ENCODE measurements at regions not wholly inside any gene's neighbourhood (a gene's known extent, or its start where the extent isn't known, plus 50 kb on each side); places are given as distances from the start of the nearest gene placed in this dataset.
"Not testable (repeated sequence)": the region's sequence is repeated elsewhere in the genome, so short reads cannot be mapped to it uniquely, and the experiment has no call there.

GRCh38 chr21:27908816-27909215 is 941.9 kb upstream of the ADAMTS5 start:
- H3K36me3 ChIP-seq (ENCODE audit: control insufficient read depth, insufficient read depth, low read length); DNase-seq (ENCODE audit: low read depth, low spot score); H3K4me3 ChIP-seq (ENCODE audit: low read depth in 2 of 2, low read length in 2 of 2); H3K27me3 ChIP-seq (ENCODE audit: control insufficient read depth, insufficient read depth, low read length); H3K4me1 ChIP-seq (ENCODE audit: control insufficient read depth, insufficient read depth, low read length); intact Hi-C loops (cut with micrococcal nuclease; ENCODE audit: unreplicated experiment); H3K27ac ChIP-seq (ENCODE audit: low read length); POLR2A ChIA-PET; H3K9me3 ChIP-seq (ENCODE audit: control insufficient read depth, insufficient read depth, low read depth, low read length); in situ Hi-C loops (cut with HindIII; ENCODE audit: low pct_unique_long_range_greater_than_20kb, low sequenced_read_pairs); CTCF ChIA-PET; ATAC-seq; BruUV-seq (replicated peaks): not testable (repeated sequence)

GRCh38 chr21:27902904-27903303 is 936.0 kb upstream of the ADAMTS5 start:
- in situ Hi-C loops (cut with HindIII; ENCODE audit: low pct_unique_long_range_greater_than_20kb, low sequenced_read_pairs); POLR2A ChIA-PET: not testable (repeated sequence)

GRCh38 chr21:27893619-27894018 is 926.7 kb upstream of the ADAMTS5 start:
- DNase-seq (ENCODE audit: low read depth, low spot score); ATAC-seq; H3K4me3 ChIP-seq (ENCODE audit: low read depth in 2 of 2, low read length in 2 of 2); CTCF ChIA-PET; in situ Hi-C loops (cut with HindIII; ENCODE audit: low pct_unique_long_range_greater_than_20kb, low sequenced_read_pairs); H3K36me3 ChIP-seq (ENCODE audit: control insufficient read depth, insufficient read depth, low read length); H3K27ac ChIP-seq (ENCODE audit: low read length); H3K4me1 ChIP-seq (ENCODE audit: control insufficient read depth, insufficient read depth, low read length); H3K9me3 ChIP-seq (ENCODE audit: control insufficient read depth, insufficient read depth, low read depth, low read length); intact Hi-C loops (cut with micrococcal nuclease; ENCODE audit: unreplicated experiment); H3K27me3 ChIP-seq (ENCODE audit: control insufficient read depth, insufficient read depth, low read length); POLR2A ChIA-PET; BruUV-seq (replicated peaks): not testable (repeated sequence)

More at GRCh38 chr21:27902904-27903303, 936.0 kb upstream of the ADAMTS5 start:
- H3K9me3 ChIP-seq (ENCODE audit: control insufficient read depth, insufficient read depth, low read depth, low read length); H3K27ac ChIP-seq (ENCODE audit: low read length); H3K4me1 ChIP-seq (ENCODE audit: control insufficient read depth, insufficient read depth, low read length); intact Hi-C loops (cut with micrococcal nuclease; ENCODE audit: unreplicated experiment); BruUV-seq (replicated peaks); H3K4me3 ChIP-seq (ENCODE audit: low read depth in 2 of 2, low read length in 2 of 2); H3K27me3 ChIP-seq (ENCODE audit: control insufficient read depth, insufficient read depth, low read length); DNase-seq (ENCODE audit: low read depth, low spot score); H3K36me3 ChIP-seq (ENCODE audit: control insufficient read depth, insufficient read depth, low read length); ATAC-seq; CTCF ChIA-PET: not testable (repeated sequence)

GRCh38 chr21:27891495-27891894 is 924.6 kb upstream of the ADAMTS5 start:
- in situ Hi-C loops (cut with HindIII; ENCODE audit: low pct_unique_long_range_greater_than_20kb, low sequenced_read_pairs); DNase-seq (ENCODE audit: low read depth, low spot score); H3K4me3 ChIP-seq (ENCODE audit: low read depth in 2 of 2, low read length in 2 of 2); H3K9me3 ChIP-seq (ENCODE audit: control insufficient read depth, insufficient read depth, low read depth, low read length); H3K27ac ChIP-seq (ENCODE audit: low read length); H3K4me1 ChIP-seq (ENCODE audit: control insufficient read depth, insufficient read depth, low read length); POLR2A ChIA-PET; H3K36me3 ChIP-seq (ENCODE audit: control insufficient read depth, insufficient read depth, low read length); ATAC-seq; H3K27me3 ChIP-seq (ENCODE audit: control insufficient read depth, insufficient read depth, low read length); intact Hi-C loops (cut with micrococcal nuclease; ENCODE audit: unreplicated experiment); BruUV-seq (replicated peaks); CTCF ChIA-PET: not testable (repeated sequence)

- DNase-seq (ENCODE audit: low read depth, low spot score); H3K36me3 ChIP-seq (ENCODE audit: control insufficient read depth, insufficient read depth, low read length); in situ Hi-C loops (cut with HindIII; ENCODE audit: low pct_unique_long_range_greater_than_20kb, low sequenced_read_pairs); intact Hi-C loops (cut with micrococcal nuclease; ENCODE audit: unreplicated experiment); H3K4me3 ChIP-seq (ENCODE audit: low read depth in 2 of 2, low read length in 2 of 2); H3K9me3 ChIP-seq (ENCODE audit: control insufficient read depth, insufficient read depth, low read depth, low read length); BruUV-seq (replicated peaks); H3K4me1 ChIP-seq (ENCODE audit: control insufficient read depth, insufficient read depth, low read length); ATAC-seq; POLR2A ChIA-PET; CTCF ChIA-PET; H3K27me3 ChIP-seq (ENCODE audit: control insufficient read depth, insufficient read depth, low read length); H3K27ac ChIP-seq (ENCODE audit: low read length): not testable (repeated sequence)
Observed at GRCh38 chr21:27887808-27888455, 921.0 kb upstream of the ADAMTS5 start.
